Astrocyte of the cerebellum (primary cell): ENCODE measurements at regions not wholly inside any gene's neighbourhood (a gene's known extent, or its start where the extent isn't known, plus 50 kb on each side); places are given as distances from the start of the nearest gene placed in this dataset.

Experiments used
- DNase-seq: peaks from one replicate; pipeline ENCODE4 v3.0.0-alpha.2; 2011; ENCODE audit warnings: low read depth
- H3K4me3 ChIP-seq: 2 replicates; pipeline ENCODE4 v1.5.1; 2011; ENCODE audit warnings: mild to moderate bottlenecking, low read depth, low read length, moderate library complexity
- in situ Hi-C: cut with HindIII; loops from 2 replicates; pipeline ENCODE4 v1.10.0; 2017; ENCODE audit warnings: low sequenced_read_pairs
- TF ChIP-seq, protein P1 (sequence below): IDR thresholded peaks from 2 replicates; pipeline ENCODE4 v1.5.1; 2012; ENCODE audit warnings: low read length, low read depth, moderate library complexity, mild to moderate bottlenecking; ENCODE audit errors: missing control alignments

DNA sequence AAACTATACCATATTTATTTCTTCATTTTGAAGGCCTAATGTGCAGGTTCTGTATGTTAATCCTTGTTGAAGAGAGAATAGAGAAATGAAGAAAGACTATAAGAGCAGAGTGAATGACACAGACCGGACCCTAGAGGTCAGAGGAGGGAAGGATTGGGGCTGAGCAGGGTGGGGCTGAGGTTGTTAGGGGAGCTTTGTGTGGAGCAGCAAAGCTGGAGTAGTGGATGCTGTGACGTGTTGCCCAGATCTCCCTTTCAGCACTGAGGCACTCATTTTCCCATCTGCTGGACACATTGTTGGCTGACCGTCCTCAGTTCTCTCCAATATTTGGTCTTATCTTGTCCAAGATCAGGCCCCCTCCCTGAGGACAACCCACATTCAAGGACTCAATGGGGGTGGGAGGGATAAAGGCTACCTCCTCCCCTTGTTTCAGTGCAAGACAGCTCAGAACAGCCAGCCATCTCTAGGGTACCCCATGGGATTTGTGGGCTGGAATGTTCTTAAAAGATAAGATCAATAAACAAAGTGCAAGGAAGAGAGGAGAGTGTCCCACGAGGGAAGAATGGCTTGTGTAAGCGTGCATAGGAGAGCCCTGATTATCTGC, 143.6 kb downstream of the TDRD15 start:
- DNase-seq: no peak
- in situ Hi-C loops: no loop called here
- H3K4me3 ChIP-seq: no peak overlapping the region
- TF ChIP-seq, protein P1, sequence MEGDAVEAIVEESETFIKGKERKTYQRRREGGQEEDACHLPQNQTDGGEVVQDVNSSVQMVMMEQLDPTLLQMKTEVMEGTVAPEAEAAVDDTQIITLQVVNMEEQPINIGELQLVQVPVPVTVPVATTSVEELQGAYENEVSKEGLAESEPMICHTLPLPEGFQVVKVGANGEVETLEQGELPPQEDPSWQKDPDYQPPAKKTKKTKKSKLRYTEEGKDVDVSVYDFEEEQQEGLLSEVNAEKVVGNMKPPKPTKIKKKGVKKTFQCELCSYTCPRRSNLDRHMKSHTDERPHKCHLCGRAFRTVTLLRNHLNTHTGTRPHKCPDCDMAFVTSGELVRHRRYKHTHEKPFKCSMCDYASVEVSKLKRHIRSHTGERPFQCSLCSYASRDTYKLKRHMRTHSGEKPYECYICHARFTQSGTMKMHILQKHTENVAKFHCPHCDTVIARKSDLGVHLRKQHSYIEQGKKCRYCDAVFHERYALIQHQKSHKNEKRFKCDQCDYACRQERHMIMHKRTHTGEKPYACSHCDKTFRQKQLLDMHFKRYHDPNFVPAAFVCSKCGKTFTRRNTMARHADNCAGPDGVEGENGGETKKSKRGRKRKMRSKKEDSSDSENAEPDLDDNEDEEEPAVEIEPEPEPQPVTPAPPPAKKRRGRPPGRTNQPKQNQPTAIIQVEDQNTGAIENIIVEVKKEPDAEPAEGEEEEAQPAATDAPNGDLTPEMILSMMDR: no peak

DNA sequence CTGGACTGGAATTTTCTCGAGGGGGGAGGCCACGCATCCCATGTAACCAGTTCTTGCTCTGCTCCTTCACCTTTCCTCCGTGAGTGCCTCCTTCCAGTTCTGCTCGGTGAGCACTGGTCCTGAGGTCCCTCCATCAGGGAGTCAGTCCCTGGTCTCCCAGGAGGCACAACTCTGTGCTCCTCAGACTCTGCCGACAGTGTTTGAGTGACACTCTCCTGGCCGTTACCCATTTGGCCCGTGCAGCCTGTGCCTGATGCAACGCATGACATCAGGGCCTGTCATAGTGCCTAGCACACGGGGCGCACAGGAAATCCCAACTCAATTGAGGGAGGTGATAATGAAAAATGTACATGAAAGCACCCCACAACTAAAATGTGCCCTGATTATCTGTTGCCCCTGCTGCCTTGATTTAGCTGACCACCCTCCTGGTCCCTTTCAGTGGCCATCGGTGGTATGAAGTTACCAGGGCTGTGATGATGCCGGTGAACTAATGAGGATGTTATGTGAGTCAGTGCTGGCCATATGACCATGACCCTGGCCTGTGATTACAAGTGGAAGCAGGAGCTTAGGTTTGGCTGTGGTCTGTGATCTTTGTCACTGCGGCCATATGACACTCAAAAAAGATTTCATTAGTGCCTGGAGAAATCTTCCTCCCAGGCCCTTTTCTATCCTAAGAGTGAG, 144.6 kb downstream of the TDRD15 start:
- in situ Hi-C loops: no loop called here

DNA sequence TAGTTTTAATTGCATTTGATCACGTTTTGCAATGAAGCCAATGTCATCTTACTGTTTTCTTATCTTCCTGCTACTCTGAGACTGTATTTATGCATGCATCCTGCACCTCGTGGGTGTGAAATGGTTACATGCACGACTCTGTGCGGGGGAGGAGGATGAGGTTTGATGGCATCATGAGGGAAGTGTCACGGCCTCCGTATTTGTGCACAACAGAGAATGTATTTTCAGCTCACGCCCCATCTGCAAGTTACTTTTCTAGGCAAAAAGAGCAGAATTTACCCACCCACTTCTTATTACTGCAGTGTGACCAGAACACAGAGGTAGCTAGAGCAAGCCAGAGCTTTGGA, 145.1 kb downstream of the TDRD15 start:
- TF ChIP-seq, protein P1: no peak
- in situ Hi-C loops: no loop called here
- DNase-seq: no peak
- H3K4me3 ChIP-seq: no peak overlapping the region

More for the DNA sequence above, 144.6 kb downstream of the TDRD15 start:
- TF ChIP-seq, protein P1: no peak
- DNase-seq: no peak
- H3K4me3 ChIP-seq: no peak overlapping the region

DNA sequence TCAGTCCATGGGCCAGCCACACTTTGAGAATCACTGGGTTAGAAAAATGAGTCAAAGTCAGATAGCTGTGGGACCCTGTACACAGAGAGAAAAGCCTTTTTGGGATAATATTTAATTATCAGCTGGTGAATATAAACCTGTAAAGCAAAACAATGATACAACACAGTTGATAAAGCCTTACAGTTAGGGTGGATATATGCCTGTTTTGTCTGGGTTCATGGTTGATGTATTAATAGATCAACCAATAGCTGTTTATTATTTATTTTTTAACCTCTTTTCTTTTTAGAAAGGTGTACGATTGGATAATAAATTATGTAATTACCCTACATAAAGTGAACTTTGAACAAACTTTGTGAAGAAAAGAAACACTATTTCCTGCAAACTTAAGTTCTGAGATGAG, 145.6 kb downstream of the TDRD15 start:
- DNase-seq: no peak
- H3K4me3 ChIP-seq: no peak overlapping the region
- in situ Hi-C loops: no loop called here
- TF ChIP-seq, protein P1: no peak

DNA sequence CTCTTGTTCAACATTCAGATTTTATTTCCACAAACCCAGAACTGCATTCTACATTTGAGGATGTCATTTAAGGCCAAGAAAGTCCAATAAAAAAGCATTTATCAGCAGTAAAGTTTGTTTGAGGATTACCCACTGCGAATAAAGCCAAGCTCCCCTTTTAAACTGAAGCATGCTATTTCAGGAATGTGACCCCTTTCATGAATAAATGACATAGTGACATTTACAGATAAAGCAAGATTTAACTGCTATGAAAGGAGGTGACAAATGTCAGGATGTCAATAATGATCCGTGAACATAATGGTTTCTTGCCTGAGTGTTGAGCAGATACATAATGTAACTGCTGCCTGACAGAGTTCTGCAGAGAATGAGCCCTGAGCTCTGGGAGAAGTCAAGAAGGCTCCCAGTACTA, 146.3 kb downstream of the TDRD15 start:
- in situ Hi-C loops: no loop called here
- TF ChIP-seq, protein P1: no peak
- no peak overlapping the region for H3K4me3 ChIP-seq
- no peak for DNase-seq

- TF ChIP-seq, protein P1: no peak
- in situ Hi-C loops: no loop called here
- DNase-seq: no peak
- no peak overlapping the region for H3K4me3 ChIP-seq
Measured at GRCh38 chr2:21270708-21271122, 146.9 kb downstream of the TDRD15 start.
